Mammary epithelial cell (primary cell): ENCODE measurements at regions not wholly inside any gene's neighbourhood (a gene's known extent, or its start where the extent isn't known, plus 50 kb on each side); places are given as distances from the start of the nearest gene placed in this dataset.

Experiments
- EZH2 ChIP-seq: IDR thresholded peaks from 2 replicates; pipeline ENCODE4 v1.6.1; 2012; ENCODE audit warnings: low read length, inconsistent platforms, borderline replicate concordance
- TF ChIP-seq, protein P1 (sequence below), 2 donors: IDR thresholded peaks in 1 of 2; conservative IDR thresholded peaks in 1 of 2; 2 replicates each; pipeline ENCODE4 v1.5.1; 2011 to 2012; ENCODE audit warnings: inconsistent platforms in 2 of 2, low read length in 2 of 2, mild to moderate bottlenecking in 2 of 2, control low read depth in 1 of 2, low read depth in 1 of 2; ENCODE audit not compliant: insufficient read depth in 1 of 2; ENCODE audit errors: extremely low read depth in 1 of 2

DNA sequence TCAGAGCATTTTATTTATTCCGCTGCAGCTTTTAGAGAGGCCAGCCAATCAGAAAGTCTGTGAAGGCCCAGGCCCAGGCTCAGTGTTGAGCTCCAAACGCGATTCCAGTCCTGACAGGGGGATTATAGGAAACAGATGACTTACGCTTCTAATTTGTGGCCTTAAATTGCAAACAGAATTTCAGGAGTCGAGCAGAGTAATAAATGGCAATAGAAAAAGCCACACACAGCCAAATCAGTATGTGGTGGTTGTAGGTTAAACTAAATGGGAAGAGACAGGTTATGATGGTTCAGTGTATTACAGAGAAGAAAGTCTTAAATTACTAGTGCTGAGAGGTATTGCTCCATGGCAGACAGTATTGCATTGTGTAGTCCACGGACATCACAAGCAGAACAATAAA, 131.0 kb upstream of the ZEB2 start:
- TF ChIP-seq, protein P1, sequence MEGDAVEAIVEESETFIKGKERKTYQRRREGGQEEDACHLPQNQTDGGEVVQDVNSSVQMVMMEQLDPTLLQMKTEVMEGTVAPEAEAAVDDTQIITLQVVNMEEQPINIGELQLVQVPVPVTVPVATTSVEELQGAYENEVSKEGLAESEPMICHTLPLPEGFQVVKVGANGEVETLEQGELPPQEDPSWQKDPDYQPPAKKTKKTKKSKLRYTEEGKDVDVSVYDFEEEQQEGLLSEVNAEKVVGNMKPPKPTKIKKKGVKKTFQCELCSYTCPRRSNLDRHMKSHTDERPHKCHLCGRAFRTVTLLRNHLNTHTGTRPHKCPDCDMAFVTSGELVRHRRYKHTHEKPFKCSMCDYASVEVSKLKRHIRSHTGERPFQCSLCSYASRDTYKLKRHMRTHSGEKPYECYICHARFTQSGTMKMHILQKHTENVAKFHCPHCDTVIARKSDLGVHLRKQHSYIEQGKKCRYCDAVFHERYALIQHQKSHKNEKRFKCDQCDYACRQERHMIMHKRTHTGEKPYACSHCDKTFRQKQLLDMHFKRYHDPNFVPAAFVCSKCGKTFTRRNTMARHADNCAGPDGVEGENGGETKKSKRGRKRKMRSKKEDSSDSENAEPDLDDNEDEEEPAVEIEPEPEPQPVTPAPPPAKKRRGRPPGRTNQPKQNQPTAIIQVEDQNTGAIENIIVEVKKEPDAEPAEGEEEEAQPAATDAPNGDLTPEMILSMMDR (conservative IDR thresholded peaks at IDR 0.05 in 1 of 2, IDR thresholded peaks at IDR 0.05 in 1 of 2; ENCODE audit: extremely low read depth in 1 of 2, insufficient read depth in 1 of 2, low read depth in 1 of 2, low read length in 2 of 2) = no peak
- no peak for TF ChIP-seq EZH2
